NT2/D1 (cell line): ENCODE measurements at regions not wholly inside any gene's neighbourhood (a gene's known extent, or its start where the extent isn't known, plus 50 kb on each side); places are given as distances from the start of the nearest gene placed in this dataset.

Experiments used
- DNase-seq: peaks from one replicate; pipeline ENCODE4 v3.0.0-alpha.2; 2011; ENCODE audit warnings: low read depth, low spot score
- H3K27me3 ChIP-seq: 2 replicates; pipeline ENCODE4 v1.6.0; 2011; ENCODE audit warnings: mild to moderate bottlenecking; ENCODE audit not compliant: insufficient read length, insufficient read depth
- H3K36me3 ChIP-seq: 2 replicates; pipeline ENCODE4 v1.6.1; 2011; ENCODE audit warnings: mild to moderate bottlenecking, low read length, mixed read lengths; ENCODE audit not compliant: insufficient read depth, insufficient read length
- H3K4me1 ChIP-seq: 2 replicates; pipeline ENCODE4 v1.5.1; 2011; ENCODE audit not compliant: insufficient read depth, insufficient read length
- H3K4me3 ChIP-seq: 2 replicates; pipeline ENCODE4 v1.5.1; 2011; ENCODE audit warnings: low read depth; ENCODE audit not compliant: insufficient read length
- H3K9ac ChIP-seq: 2 replicates; pipeline ENCODE4 v1.6.0; 2011; ENCODE audit warnings: low read depth; ENCODE audit not compliant: insufficient read length
- H3K9me3 ChIP-seq: 2 replicates; pipeline ENCODE4 v1.5.1; 2011; ENCODE audit warnings: mild to moderate bottlenecking, low read length; ENCODE audit not compliant: insufficient read depth
- SUZ12 ChIP-seq: IDR thresholded peaks from 2 replicates; pipeline ENCODE4 v1.6.1; 2011; ENCODE audit not compliant: insufficient read length, insufficient read depth; ENCODE audit errors: extremely low read depth
- YY1 ChIP-seq: IDR thresholded peaks from 2 replicates; pipeline ENCODE4 v1.6.1; 2011; ENCODE audit not compliant: insufficient read length, insufficient read depth
- ZNF274 ChIP-seq: IDR thresholded peaks from 2 replicates; pipeline ENCODE4 v1.6.1; 2011; ENCODE audit warnings: mild to moderate bottlenecking, low read depth, low read length

DNA sequence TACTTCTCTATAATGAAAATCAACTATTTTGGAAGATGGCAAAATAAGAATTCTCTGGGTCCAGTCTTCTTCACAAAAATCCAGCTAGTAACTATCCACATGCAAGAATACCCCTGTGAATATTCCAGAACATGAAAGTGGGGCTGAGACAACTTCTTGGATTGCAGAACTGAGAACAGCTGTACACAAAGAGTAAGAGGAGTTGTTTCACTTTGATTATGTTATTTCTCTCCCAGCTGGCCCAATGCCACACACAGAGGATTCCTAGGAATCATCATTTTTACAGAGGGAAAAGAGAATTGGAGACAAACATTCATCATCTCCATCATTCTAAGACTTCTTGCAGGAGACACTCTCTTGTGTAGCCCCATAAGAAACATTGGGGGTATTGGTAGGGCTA lies 782.2 kb upstream of the LCORL start:
- no peaks in the 10 kb centered on the region for H3K4me1 ChIP-seq
- no peaks in the 10 kb centered on the region for H3K27me3 ChIP-seq
- no peaks in the 10 kb centered on the region for H3K9me3 ChIP-seq
- DNase-seq: no peak
- H3K36me3 ChIP-seq: no peaks in the 10 kb centered on the region
- no peak overlapping the region for H3K9ac ChIP-seq
- TF ChIP-seq ZNF274 (no peak), SUZ12 (no peak), YY1 (no peak)
- no peak overlapping the region for H3K4me3 ChIP-seq

DNA sequence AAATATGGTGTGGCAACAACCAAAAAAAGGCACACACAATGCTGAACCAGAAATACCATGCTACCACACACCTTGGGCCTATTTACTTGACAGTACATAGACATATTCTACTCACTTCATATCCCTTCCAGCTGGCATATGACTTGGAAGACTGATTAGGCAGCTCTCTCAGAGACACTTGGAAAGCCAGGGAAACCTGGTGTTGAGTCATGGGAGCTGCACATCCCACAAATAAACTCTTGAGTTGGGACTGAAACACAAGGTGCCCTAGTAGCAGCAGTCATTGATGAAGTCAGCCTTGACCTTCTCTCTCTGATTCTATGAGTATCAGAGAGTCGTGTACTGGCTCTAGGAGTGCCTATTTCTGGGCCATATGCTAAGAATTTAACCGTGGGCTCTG lies 776.6 kb upstream of the LCORL start:
- Histone ChIP-seq H3K36me3 (no peaks in the 10 kb centered on the region), H3K9me3 (no peaks in the 10 kb centered on the region), H3K4me1 (no peaks in the 10 kb centered on the region), H3K27me3 (no peaks in the 10 kb centered on the region), H3K9ac (no peak overlapping the region), H3K4me3 (no peak overlapping the region)
- TF ChIP-seq ZNF274 (no peak), YY1 (no peak), SUZ12 (no peak)
- no peak for DNase-seq

DNA sequence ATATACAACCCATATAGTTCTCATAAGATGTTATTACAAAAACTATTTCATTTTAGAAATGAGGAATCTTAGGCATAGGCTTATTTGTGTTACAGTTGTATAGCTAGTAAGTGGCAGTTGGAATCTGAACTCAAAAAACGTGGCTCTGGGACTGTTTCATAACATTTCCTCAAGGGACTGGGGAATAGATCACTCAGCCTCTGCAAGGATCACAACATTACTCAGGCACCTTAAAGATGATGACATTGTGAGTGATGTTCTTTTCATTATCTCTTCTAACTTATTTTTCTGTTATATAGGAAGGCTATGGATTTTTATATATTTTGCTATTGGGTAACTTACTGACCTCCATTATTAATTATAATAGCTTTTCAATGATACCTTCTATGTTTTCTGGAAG lies 774.2 kb upstream of the LCORL start:
- H3K36me3 ChIP-seq: no peaks in the 10 kb centered on the region
- H3K27me3 ChIP-seq: no peaks in the 10 kb centered on the region
- no peak overlapping the region for H3K9ac ChIP-seq
- no peak for DNase-seq
- TF ChIP-seq YY1: no peak
- TF ChIP-seq ZNF274: no peak
- TF ChIP-seq SUZ12: no peak
- H3K4me3 ChIP-seq: no peak overlapping the region
- no peaks in the 10 kb centered on the region for H3K4me1 ChIP-seq
- no peaks in the 10 kb centered on the region for H3K9me3 ChIP-seq

DNA sequence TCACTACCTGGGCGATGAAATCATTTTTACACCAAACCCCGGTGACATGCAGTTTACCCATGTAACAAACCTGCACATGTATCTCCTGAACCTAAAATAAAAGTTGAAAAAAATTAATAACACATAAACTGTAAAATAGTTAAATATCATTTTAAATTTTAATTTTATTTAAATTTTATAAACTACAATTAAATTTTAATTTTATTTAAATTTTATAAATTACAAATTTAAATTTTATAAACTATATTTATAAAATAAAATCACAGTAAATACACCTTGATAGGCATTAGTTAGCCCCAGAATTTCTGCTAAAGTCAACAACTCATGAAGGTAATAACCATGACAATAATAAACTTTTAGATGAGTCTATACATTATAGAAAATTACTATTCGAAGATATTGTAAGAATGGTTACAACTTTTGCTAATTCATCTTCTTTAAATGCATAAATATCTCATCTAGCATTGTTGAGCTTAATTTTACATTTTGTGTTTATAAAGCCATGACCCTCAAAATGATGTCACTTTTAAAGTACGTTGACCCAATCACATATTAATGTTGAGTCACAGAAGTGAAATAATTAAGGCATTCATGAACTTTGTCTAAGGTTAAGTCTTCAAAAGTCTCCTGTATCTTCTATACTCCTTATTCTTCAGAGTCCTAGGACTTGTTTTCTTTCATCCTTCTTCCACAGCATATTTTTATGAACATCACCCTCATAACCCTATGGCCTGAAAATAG lies 755.8 kb upstream of the LCORL start:
- no peak overlapping the region for H3K9ac ChIP-seq
- TF ChIP-seq YY1 (no peak), ZNF274 (no peak), SUZ12 (no peak)

DNA sequence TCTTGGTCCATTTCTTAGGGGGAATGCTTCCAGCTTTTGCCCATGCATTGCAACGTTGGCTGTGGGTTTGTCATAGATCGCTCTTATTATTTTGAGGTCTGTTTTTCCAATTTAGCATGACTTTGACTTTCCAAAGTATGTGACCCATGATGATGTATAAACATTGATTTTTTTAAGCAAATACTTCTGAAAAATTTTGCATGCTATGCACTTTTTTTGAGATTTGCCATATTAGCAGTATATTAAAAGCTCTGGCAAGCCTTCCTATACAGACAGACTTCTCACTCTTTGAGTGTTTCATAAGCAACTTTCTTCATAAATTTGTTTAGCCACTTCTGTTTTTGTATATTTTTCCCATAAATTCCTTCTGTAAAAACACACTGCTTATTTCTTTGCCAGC lies 746.4 kb upstream of the LCORL start:
- Histone ChIP-seq H3K36me3 (no peaks in the 10 kb centered on the region), H3K9me3 (no peaks in the 10 kb centered on the region), H3K9ac (no peak overlapping the region), H3K4me3 (no peak overlapping the region), H3K27me3 (no peaks in the 10 kb centered on the region), H3K4me1 (no peaks in the 10 kb centered on the region)
- DNase-seq: no peak
- TF ChIP-seq YY1: no peak
- no peak for TF ChIP-seq ZNF274
- TF ChIP-seq SUZ12: no peak

More for the DNA sequence above, 755.8 kb upstream of the LCORL start:
- Histone ChIP-seq H3K4me3 (no peak overlapping the region), H3K27me3 (no peaks in the 10 kb centered on the region), H3K4me1 (no peaks in the 10 kb centered on the region), H3K9me3 (peaks cover 5% of the 10 kb centered on the region; the same call in 1 of the 2 replicates), H3K36me3 (no peaks in the 10 kb centered on the region)
- no peak for DNase-seq

DNA sequence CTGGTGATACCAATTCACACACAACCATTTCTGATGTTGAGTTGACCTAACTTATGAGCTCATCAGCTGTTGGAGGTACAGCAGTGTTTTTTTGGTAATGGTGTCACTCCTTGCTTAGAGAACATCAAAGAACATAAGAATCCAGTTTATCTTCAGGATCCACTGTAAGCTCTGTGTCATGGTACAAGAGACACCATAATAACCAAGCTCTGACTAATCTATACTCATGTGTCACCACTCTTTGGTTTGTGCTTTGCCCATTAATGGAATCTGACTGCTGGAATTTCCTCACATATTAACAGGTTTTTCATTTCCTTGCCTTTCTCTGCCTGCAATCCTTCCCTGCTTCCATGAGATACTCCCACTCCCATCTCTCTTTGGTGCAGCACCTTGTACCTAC lies 735.1 kb upstream of the LCORL start:
- no peaks in the 10 kb centered on the region; the same call in 1 of the 2 replicates for H3K9me3 ChIP-seq
- no peak for TF ChIP-seq SUZ12
- no peak for TF ChIP-seq ZNF274
- TF ChIP-seq YY1: no peak
- no peaks in the 10 kb centered on the region for H3K4me1 ChIP-seq
- no peaks in the 10 kb centered on the region for H3K27me3 ChIP-seq
- H3K4me3 ChIP-seq: no peak overlapping the region
- H3K36me3 ChIP-seq: no peaks in the 10 kb centered on the region
- H3K9ac ChIP-seq: no peak overlapping the region
- no peak for DNase-seq

DNA sequence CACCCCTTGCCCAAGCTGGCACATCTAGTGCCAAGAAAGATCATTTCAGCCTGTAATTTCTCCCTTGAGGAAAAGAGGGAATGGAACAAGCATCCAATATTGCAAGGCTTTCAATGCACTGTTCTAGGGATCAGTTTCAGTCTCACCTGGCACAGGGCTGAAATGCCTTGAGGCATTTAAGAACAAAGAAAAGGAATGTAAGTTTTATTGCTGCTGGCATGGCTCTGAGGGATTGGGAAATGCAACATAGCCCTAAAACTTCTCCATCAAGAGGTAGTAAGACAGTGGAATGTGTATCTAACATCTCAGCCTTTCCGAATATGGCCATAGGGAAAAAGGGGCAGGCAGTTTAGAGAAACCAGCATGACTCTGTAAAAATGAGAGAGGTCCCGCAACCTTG lies 732.6 kb upstream of the LCORL start:
- Histone ChIP-seq H3K27me3 (no peaks in the 10 kb centered on the region), H3K4me3 (no peak overlapping the region), H3K36me3 (no peaks in the 10 kb centered on the region), H3K9me3 (no peaks in the 10 kb centered on the region; the same call in 1 of the 2 replicates), H3K4me1 (no peaks in the 10 kb centered on the region), H3K9ac (no peak overlapping the region)
- DNase-seq: no peak
- no peak for TF ChIP-seq ZNF274
- TF ChIP-seq YY1: no peak
- TF ChIP-seq SUZ12: no peak
